HG02798 (cell line): ENCODE measurements at regions not wholly inside any gene's neighbourhood (a gene's known extent, or its start where the extent isn't known, plus 50 kb on each side); places are given as distances from the start of the nearest gene placed in this dataset.
"Not testable (repeated sequence)": the region's sequence is repeated elsewhere in the genome, so short reads cannot be mapped to it uniquely, and the experiment has no call there.

Source experiments
- ATAC-seq: cut with Tn5 transposase; IDR thresholded peaks from one replicate; pipeline ENCODE4 v1.9.1; 2021; ENCODE audit warnings: mild to moderate bottlenecking; ENCODE audit not compliant: unreplicated experiment, poor library complexity

- no peak for ATAC-seq
Observed at GRCh38 chr11:81840380-81840779, 893.3 kb downstream of the FAM181B start.

DNA sequence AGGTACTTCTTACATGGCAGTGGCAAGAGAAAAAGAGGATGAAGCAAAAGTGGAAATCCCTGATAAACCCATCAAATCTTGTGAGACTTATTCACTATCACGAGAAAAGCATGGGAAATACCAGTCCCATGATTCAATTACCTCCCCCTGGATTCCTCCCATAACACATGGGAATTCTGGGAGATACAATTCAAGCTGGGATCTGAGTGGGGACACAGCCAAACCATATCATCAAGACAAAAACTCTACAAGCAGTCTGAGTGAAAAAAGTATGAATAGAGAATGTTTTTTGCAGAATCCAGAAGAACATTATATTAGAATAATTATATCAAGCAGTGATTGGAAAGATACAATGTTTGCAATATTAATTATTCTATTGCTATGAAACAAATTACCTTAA is 893.7 kb downstream of the FAM181B start:
- no peak for ATAC-seq

GRCh38 chr11:81839016-81839415 is 894.6 kb downstream of the FAM181B start:
- no peak for ATAC-seq

GRCh38 chr11:81829976-81830375 is 903.7 kb downstream of the FAM181B start:
- ATAC-seq, result no peak

DNA sequence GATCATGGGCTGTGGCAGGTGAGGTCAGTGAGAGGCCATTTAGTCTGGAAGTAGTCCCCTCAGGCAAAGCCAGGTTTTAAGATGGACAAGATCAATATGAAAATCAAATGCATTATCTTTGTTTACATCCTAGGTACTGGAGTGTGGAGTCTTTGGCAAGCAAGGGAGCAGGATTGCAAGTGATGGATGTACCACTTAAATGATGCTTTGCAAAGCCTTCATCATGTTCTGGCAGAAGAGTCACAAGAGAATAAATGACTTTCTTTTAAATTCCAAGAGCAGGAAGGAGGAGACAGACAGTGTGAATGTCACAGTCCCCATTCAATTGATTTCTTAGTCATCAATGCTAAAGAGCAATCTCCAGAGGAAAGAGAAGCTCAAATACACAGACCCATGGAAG is 908.3 kb downstream of the FAM181B start:
- ATAC-seq, result no peak

- ATAC-seq, result no peak
Observed at GRCh38 chr11:81819462-81819861, 914.2 kb downstream of the FAM181B start.

DNA sequence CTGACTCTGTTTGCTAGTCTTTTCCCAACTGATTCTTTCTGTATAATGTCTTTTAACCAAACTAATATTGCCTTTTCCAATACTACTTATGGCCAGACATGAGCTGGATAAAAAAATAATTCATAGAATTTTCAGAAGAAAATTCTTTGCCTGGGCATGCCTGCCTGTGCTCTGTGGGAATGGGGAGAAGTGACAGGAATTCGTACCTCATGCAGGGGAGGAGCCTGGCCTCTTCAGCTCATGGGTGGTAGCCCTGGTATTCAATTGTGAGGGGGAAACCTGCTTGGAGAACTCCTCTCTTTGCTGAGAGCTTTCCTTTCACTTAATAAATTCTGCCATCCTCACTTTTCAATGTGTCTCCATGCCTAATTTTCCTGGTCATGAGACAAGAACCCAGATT is 928.8 kb downstream of the FAM181B start:
- ATAC-seq, result no peak

DNA sequence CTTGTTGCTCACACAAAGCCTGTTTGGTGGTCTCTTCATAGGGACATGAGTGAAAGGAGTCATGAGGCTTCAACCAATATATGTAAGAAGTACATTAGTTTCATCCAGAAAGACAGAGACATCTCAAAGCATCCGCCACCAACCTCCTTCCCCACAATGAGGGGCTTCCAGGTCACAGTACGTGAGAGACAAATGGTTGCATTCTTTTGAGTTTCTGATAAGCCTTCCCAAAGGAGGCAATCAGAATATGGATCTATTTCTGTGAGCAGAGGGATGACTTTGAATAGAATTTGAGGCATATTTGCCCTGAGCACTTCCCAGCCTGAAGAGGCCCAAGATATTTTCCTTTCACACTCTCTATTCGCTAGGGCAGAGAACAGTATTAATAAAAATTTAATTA is 931.1 kb downstream of the FAM181B start:
- no peak for ATAC-seq

DNA sequence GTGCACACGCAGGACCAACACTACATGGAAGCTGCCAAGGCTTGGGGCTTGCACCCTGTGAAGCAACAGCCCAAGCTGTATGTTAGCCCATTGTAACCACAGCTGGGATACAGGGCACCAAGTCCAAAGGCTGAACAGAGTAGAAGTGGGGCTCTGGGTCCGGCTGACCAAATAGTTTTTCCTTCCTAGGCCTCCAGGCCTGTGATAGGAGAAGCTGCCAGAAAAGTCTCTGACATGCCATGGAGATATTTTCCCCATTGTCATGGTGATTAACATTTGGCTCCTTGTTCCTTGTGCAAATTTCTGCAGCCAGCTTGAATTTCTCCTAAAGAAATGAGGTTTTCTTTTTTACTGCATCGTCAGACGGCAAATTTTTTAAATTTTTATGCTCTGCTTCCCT is 941.2 kb downstream of the FAM181B start:
- ATAC-seq, result no peak

DNA sequence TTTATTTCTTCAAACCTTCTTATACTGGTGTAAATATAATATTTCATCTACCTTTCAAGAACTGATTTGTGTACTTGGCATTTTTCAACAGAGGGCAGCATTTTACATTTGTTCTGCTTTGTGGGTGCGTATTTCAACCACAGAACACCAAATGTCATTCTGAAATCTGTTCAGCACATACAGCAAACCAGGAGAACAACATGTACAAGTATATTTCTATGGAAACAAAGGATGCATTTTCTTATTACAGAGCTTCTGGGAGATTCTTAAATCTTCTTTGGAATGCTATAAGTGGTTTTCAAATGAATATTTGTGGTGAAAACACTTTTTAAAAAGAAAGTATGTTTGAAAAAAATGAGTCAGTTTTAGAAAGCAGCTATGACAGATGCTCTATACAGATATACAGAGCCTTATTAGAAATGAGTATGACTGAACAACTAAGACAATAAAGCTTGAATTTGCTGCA is 946.0 kb downstream of the FAM181B start:
- no peak for ATAC-seq

- ATAC-seq, result no peak
Observed at GRCh38 chr11:81772166-81772565, 961.5 kb downstream of the FAM181B start.

GRCh38 chr11:81769906-81770305 is 963.8 kb downstream of the FAM181B start:
- ATAC-seq, result not testable (repeated sequence)

DNA sequence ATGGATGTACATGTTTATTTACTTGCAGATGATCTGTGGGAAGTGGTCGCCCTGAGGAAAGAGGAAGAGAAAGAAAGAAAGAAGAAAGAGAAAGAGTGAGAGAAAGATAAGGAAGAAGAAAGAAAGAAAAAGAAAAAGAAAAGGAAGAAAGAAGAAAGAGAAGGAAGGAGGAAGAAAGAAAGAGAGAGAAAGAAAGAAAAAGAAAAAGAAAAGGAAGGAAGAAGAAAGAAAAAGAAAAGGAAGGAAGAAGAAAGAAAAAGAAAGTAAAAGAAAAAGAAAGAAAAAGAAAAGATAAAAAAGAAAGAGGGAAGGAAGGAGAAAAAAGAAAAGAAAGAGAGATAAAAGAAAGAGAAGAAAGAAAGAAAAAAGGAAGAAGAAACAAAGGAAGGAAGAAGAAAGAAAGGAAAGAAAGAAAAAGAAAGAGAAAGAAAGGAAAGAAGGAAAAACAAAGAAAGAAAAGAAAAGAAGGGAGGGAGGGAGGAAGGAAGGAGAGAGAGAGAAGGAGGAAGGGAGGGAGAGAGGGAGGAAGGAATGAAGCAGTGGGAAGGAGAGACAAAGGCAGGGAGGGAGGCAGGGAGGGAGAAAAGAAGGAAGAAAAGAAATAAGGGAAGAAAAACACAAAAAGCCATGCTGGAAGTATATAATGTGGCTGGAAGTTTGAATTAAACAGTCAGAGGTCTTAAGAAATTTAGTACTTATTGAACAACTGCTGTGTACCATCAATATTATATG is 976.6 kb downstream of the FAM181B start:
- ATAC-seq, result no peak

- ATAC-seq, result no peak
Observed at GRCh38 chr11:81749245-81749644, 984.4 kb downstream of the FAM181B start.

DNA sequence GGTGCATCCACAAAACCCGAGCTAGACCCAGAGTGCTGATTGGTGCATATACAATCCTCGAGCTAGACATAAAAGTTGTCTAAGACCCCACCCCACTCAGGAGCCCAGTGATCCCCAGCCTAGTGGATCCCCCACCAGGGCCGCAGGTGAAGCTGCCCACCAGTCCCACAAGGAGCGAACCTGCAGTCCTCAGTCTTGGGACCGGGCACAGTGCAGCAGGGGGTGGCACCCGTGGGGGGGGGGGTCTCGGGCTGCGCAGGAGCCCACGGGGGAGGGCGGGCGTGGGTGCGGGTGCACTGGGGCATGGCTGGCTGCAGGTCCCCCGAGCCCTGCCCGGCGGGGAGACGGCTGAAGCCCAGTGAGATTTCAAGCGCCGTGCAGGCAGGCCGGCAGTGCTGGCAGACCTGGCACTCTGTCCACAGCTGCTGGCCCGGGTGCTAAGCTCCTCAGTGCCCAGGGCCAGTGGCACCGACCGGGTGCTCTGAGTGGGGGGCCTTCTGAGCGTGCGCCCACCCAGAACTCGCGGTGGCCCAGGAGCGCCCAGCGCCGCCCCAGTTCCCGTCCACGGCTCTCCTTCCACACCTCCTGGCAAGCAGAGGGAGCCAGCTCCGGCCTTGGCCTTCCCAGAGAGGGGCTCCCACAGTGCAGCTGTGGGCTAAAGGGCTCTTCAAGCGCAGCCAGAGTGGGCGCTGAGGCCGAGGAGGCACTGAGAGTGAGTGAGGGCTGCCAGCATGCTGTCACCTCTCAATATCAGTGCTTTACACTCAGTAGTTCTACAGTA is 989.1 kb downstream of the FAM181B start:
- ATAC-seq, result no peak

- no peak for ATAC-seq
Observed at GRCh38 chr11:81725701-81726100, 1008.0 kb downstream of the FAM181B start.

DNA sequence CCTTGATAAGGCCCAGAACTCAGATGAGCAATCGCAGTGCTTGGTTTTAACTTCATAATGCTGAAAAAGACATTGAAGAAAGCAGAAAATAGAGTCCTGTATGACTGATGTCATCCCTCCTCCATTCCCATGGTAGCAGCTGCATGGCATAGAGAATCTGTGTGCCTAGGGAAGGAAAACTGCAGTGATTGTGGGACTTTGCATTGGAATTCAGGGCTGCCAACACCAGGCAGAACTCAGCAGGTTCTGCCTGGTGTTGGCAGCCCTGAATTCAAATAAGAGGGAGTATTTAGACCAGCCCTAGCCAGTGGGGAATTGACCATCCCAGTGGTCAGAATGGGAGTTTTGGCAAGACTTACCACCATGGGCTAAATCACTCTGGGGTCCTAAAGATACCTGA is 1016.0 kb downstream of the FAM181B start:
- no peak for ATAC-seq

DNA sequence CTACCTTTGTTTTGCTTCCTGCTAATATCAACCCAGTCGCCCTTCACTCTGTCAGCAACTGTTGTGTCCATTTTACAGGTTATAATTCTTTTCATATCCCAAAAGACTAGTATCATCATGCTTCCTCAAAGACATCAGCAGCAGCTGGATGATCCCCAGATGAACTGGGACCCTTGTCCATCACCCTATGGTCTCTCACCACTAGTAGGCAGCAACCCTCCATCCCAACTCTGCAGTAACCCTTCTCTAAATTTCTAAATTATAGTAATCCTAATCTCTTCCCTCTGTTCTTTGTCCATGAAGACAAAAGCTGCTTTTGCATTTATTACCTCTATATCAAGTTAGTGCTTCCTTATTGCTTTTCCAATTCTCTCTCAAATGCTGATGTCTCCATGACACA is 1025.8 kb downstream of the FAM181B start:
- no peak for ATAC-seq

DNA sequence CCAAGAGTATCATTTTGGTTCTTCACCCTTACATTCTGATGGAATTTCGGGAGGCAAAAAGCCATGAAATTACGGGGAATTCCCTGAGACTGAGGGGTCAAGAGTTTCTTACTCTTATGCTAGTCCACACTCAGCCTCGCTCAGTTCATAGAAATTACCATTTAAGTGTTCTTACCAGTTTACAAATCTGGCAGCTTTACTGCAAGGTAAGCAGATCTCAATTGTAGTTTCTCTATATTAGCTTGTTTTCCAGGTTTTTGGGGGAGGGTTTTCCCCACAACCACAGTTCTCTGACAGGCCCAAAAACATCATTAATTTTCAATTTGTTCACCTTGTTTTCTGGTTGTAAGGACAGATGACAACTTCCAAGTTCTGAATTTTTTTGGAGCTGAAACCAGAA is 1028.4 kb downstream of the FAM181B start:
- ATAC-seq, result no peak

DNA sequence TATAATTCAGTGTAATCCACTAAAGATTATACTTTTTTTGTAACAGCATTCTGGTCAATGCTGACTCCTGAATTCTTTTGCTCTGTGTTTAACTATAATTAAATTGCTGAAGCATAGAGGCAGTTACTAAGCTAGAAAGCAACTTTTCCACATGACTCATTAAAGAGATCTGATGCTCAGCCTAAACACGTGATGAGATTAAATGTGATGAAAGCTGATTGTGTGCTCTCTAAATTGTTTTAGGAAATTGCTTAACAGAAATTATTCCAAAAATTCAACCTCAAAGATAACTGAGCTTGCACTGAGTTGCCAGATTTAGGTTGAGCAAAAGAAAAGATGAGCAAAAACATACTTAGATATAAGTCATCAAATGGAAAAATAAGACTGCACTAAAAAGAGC is 1033.6 kb downstream of the FAM181B start:
- no peak for ATAC-seq

DNA sequence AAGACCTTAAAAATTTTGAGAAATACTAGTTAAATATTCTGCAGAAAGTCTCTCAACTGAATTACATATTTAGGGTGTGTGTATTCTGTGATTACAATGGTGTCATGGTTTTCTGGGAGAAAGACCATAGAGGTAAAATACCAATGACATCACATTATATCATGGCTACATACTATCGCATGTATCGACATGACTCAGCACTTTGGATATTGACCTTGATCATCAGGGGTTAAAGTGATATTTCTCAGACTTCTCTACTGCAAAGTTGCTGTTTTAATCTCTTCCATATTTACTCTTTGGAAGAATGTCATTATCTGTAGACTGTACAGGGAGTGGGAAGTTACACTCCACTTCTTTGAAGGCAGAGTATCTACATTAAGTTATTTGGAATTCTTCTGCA is 1046.6 kb downstream of the FAM181B start:
- ATAC-seq, result no peak

DNA sequence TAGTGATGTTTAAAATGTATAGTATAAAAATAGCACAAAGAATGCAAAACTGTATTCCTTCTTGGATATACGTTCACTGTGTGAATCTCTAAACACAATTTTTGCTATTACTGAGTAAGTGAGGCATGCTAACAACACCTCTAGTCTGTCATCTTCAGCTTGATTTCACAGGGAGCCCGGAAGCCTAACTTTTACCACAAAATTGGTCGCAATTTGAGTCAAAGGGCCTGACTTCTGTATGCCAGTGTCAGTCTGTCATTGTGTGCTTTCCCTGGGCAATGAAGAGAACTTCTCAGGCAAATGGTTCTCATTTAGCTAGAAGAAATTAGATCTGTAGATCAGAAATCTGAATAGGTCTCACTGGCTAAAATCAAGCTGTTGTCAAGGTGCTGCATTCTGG is 1059.5 kb downstream of the FAM181B start:
- ATAC-seq, result no peak
